Right atrium auricular region (tissue), 2 donors: ENCODE measurements at regions not wholly inside any gene's neighbourhood (a gene's known extent, or its start where the extent isn't known, plus 50 kb on each side); places are given as distances from the start of the nearest gene placed in this dataset.

Experiments
- DNase-seq: peaks from one replicate; pipeline ENCODE4 v3.0.0-alpha.2; 2019; ENCODE audit warnings: low spot score
- H3K27ac ChIP-seq, 2 donors: fragments of 200-600 bp; sonication (generic); 1 replicate in 1 of 2; 2 replicates in 1 of 2; pipeline ENCODE4 v1.5.1; 2016 to 2019
- H3K27me3 ChIP-seq, 2 donors: fragments of 200-600 bp; sonication (generic); one replicate each; pipeline versions ENCODE4 v1.5.1 to v1.6.0; 2017 to 2019
- H3K36me3 ChIP-seq: fragments of 200-600 bp; sonication (generic); one replicate; pipeline ENCODE4 v1.5.1; 2016
- H3K4me1 ChIP-seq, 2 donors: fragments of 200-600 bp; sonication (generic); one replicate each; pipeline versions ENCODE4 v1.5.1 to v1.6.0; 2017 to 2019
- H3K4me3 ChIP-seq, 2 donors: fragments of 200-600 bp; sonication (generic); 1 replicate in 1 of 2; 2 replicates in 1 of 2; pipeline ENCODE4 v1.5.1; 2017 to 2019; ENCODE audit warnings: mild to moderate bottlenecking in 1 of 2, moderate library complexity in 1 of 2
- H3K9me3 ChIP-seq, 2 donors: fragments of 200-600 bp; sonication (generic); one replicate each; pipeline ENCODE4 v1.5.1; 2019
- CTCF ChIP-seq, 2 donors: fragments of 200-600 bp; sonication (generic); IDR thresholded peaks; one replicate each; pipeline ENCODE4 v1.5.1; 2019; ENCODE audit warnings: antibody characterized with exemption in 2 of 2

GRCh38 chr2:67221266-67221665 lies 175.9 kb upstream of the ETAA1 start:
- no peak for TF ChIP-seq CTCF (IDR thresholded peaks at IDR 0.05)
- Histone ChIP-seq H3K9me3 (no peaks in the 10 kb centered on the region), H3K36me3 (no peaks in the 10 kb centered on the region), H3K27me3 (no peaks in the 10 kb centered on the region), H3K27ac (no peak overlapping the region), H3K4me3 (no peak overlapping the region), H3K4me1 (no peaks in the 10 kb centered on the region)
- no peak for DNase-seq

- no peak for TF ChIP-seq CTCF (IDR thresholded peaks at IDR 0.05)
- Histone ChIP-seq H3K36me3 (no peaks in the 10 kb centered on the region), H3K4me1 (no peaks in the 10 kb centered on the region), H3K4me3 (no peak overlapping the region), H3K9me3 (no peaks in the 10 kb centered on the region), H3K27ac (no peak overlapping the region), H3K27me3 (no peaks in the 10 kb centered on the region)
- no peak for DNase-seq
These were observed 171.7 kb upstream of the ETAA1 start for GRCh38 chr2:67225287-67225973.

- no peak for TF ChIP-seq CTCF (IDR thresholded peaks at IDR 0.05)
These were observed 167.4 kb upstream of the ETAA1 start for GRCh38 chr2:67229706-67230105.

GRCh38 chr2:67232936-67233335 lies 164.2 kb upstream of the ETAA1 start:
- Histone ChIP-seq H3K27ac (no peak overlapping the region), H3K36me3 (no peaks in the 10 kb centered on the region), H3K4me1 (no peaks in the 10 kb centered on the region)

More at GRCh38 chr2:67229706-67230105, 167.4 kb upstream of the ETAA1 start:
- Histone ChIP-seq H3K4me1 (no peaks in the 10 kb centered on the region), H3K4me3 (no peak overlapping the region), H3K9me3 (no peaks in the 10 kb centered on the region), H3K27ac (no peak overlapping the region), H3K36me3 (no peaks in the 10 kb centered on the region), H3K27me3 (no peaks in the 10 kb centered on the region)
- DNase-seq = no peak

GRCh38 chr2:67234440-67234839 lies 162.7 kb upstream of the ETAA1 start:
- no peaks in the 10 kb centered on the region for H3K27me3 ChIP-seq
- TF ChIP-seq CTCF (IDR thresholded peaks at IDR 0.05) = no peak
- no peaks in the 10 kb centered on the region for H3K9me3 ChIP-seq

More at GRCh38 chr2:67232936-67233335, 164.2 kb upstream of the ETAA1 start:
- TF ChIP-seq CTCF (IDR thresholded peaks at IDR 0.05) = no peak
- DNase-seq = no peak
- Histone ChIP-seq H3K4me3 (no peak overlapping the region), H3K27me3 (no peaks in the 10 kb centered on the region), H3K9me3 (no peaks in the 10 kb centered on the region)

GRCh38 chr2:67237288-67237687 lies 159.8 kb upstream of the ETAA1 start:
- H3K4me1 ChIP-seq = no peaks in the 10 kb centered on the region
- no peak overlapping the region for H3K4me3 ChIP-seq
- no peaks in the 10 kb centered on the region for H3K36me3 ChIP-seq
- DNase-seq = no peak
- TF ChIP-seq CTCF (IDR thresholded peaks at IDR 0.05) = no peak
- H3K27me3 ChIP-seq = no peaks in the 10 kb centered on the region
- H3K27ac ChIP-seq = no peak overlapping the region
- H3K9me3 ChIP-seq = no peaks in the 10 kb centered on the region

More at GRCh38 chr2:67234440-67234839, 162.7 kb upstream of the ETAA1 start:
- no peaks in the 10 kb centered on the region for H3K4me1 ChIP-seq
- H3K36me3 ChIP-seq = no peaks in the 10 kb centered on the region
- DNase-seq = no peak
- H3K4me3 ChIP-seq = no peak overlapping the region
- H3K27ac ChIP-seq = no peak overlapping the region
